HG02938 (cell line): ENCODE measurements at regions not wholly inside any gene's neighbourhood (a gene's known extent, or its start where the extent isn't known, plus 50 kb on each side); places are given as distances from the start of the nearest gene placed in this dataset.

ENCODE experiments used
- ATAC-seq: cut with Tn5 transposase; IDR thresholded peaks from one replicate; pipeline ENCODE4 v1.9.1; 2021; ENCODE audit warnings: mild to moderate bottlenecking, moderate library complexity; ENCODE audit not compliant: unreplicated experiment

DNA sequence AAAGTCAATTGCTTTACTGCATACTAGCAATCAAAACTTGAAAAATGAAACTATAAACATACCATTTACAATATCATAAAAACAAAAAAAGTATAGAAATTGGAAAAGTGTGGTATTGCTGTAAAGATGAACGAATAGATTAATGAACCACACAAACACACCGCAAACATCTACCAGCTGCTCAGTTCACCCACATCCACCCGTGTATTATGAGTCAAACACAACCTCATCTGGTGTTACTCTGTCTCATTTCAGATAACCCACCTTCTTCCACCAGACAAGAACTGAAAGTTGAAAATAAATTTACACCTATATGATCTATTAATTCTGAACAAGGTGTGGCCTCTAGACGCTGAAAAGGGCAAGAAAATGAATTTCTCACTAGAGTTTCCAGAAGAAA, 53.3 kb downstream of the BLID start:
- no peak for ATAC-seq

DNA sequence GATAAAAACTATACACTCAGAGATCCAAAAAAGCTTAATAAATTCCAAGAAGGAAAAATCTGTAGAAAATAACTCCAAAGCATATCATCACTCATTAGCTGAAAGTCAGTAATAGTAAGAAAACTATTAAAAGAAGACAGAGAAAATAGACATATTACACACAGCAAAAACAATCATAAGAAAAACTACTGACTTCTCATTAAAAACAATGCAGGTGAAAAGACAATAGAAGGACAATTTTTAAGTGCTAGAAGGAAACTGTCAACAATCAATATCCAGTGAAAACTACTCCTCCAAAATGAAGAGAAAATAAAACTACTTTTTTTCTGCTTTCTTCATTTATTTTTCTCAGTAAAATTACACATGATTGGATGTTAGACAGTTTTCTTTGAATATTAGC, 56.5 kb downstream of the BLID start:
- ATAC-seq, result no peak

DNA sequence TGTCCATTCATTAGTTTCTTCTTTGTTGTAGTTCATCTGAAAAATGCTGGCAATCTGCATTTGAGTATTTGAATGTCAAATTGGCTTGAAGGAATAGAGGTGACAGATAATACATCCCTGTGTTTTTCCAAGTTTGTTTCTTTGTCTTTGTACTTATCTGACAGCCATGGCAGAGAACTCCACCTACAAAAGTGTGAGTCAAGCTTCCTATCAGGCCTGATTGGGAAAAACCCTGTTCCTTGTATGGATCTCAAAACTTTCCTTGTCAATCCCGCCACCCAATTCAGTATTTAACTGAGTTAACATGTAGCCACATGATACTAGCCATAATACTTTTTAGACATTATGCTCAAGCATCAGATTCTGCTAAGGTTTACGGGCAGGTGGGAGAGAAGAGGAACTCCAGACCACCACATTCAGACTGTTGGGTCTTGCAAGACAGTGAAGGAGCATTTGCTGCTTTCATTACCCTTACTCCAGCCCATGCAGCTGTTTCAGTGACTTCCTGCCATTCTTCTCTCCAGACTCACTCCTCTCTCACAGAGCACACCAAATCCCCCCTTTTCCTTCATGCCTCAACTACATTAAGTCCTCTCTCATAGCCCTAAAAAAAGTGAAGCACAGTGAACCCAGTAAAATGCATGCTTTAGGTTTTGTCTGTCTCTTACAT, 65.9 kb downstream of the BLID start:
- ATAC-seq, result no peak

DNA sequence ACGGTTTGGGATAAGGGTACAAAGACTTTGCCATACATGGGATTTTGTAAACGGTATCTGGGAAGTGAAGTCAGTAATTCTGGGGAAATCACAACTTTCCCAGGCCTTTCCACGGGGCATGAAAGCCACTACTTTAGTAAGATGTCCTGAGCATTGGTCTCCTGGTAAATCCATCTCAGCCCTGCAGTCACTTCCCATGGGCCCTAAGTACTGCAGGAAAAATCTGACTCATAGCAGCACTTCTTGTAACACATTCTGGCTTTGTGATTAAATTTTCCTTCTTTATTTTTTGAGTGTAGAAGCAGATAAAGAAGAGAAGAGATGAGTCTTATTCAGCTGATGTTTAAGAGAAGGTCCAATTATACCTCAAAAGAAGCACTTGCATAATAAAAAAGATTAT, 67.6 kb downstream of the BLID start:
- ATAC-seq, result no peak

DNA sequence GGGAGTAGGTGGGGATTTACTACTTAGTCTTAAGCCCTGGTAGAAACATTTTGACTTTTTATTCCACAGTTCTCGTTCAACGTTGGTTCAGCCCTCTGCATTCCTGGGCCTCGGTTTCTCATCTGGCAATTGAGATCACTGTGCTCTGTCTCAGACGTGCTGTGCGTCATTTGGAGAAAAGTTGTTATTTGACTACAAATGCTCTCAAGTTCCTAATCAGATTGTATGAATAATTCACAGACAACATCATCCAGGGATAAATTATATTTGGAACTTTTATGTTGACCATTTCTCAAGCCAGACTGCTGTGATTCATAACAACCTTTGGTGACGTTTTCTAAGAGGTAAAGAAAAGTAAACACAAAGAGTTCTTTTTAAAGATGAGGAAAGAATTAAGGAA, 69.2 kb downstream of the BLID start:
- no peak for ATAC-seq

DNA sequence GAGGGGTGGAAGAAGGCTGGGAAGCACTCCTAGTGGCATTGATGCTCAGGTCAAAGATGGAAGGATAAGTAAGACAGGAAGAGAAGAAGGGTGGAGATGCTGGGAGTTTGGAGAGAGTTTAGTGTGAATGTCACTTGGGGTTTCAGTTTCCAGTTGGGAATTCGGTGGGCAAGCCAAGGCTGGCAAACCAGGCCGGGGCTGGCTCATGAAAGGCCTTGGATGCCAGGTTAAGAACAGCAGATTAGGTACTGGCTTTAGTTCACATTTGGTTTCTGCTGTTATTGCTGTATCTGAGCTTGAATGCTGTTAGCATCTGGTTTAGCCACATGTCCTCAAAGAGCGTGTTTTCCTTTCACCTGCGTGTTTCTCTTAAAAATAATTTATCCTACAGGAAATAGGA, 69.6 kb downstream of the BLID start:
- ATAC-seq, result no peak

DNA sequence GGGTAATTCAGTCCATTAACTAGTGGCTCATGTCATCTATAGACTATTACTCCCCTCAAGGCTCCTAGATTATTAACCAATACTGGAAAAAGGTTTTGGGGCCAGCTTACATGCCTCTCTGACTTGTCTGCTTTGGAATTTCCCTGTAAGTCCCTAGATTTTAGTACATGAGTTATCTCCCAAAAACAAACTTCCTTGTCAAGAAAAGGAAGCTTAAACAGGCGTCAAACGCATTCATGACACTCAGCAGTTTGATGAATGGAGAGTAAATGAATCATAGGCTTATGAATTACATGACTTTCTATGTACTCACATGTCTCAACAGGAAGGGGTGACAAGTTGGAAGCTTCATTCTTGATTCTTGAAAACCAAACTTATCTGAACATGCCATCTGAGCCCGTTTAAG, 70.8 kb downstream of the BLID start:
- no peak for ATAC-seq

DNA sequence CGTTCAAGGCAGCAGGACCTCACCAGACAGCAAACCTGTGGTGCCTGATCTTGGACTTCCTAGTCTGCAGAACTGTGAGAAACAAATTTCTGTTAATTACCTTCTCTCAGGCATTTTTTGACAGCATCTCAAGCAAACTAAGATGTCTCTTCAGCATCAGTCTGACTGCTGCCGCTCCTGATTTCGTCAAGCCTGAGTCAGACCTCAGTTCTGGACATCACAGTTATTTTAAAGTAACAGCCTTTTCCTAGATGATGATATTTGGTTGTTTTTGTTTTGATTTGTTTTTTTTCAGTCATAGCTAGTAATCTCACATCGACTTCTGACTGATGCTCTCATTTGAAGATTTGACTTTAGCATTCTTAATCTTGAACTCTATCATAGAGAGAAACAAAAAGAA, 71.9 kb downstream of the BLID start:
- ATAC-seq, result no peak

DNA sequence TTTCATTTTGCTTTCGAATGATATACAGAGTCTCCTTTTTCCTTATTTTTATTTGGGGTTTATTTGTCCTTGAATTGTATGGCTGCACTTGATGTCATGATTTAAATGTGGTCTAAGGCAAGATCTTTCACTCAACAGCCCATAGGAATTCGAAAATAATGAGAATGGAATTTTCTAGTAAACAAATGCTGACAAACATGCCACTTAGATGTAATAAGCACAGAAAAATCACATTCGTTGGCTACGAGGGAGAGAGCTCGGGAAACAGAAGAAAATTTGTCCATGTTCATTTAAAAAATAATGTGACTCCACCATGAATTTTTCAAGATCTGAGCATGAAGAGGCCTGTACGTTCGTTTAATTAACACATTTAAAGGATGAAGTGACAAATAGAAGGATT, 73.0 kb downstream of the BLID start:
- ATAC-seq, result no peak

DNA sequence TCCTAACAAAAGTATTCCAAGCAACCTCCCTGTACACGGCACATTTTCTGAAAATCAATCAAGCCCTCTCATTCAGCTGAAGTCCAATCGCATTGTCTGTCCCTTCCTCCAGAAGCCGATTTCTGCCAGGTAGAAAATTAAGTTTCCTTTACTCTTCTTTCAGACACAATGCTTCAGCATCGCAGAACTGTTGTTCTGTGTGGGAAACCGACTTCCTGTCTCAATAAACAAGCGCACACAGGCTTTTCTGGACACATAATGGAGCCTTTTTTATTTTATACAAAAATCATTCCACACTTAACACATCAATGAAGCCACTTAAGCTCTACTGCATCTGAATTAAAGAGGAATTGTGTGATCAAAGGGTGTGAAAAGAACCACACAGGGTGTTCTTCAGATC, 75.6 kb downstream of the BLID start:
- no peak for ATAC-seq

DNA sequence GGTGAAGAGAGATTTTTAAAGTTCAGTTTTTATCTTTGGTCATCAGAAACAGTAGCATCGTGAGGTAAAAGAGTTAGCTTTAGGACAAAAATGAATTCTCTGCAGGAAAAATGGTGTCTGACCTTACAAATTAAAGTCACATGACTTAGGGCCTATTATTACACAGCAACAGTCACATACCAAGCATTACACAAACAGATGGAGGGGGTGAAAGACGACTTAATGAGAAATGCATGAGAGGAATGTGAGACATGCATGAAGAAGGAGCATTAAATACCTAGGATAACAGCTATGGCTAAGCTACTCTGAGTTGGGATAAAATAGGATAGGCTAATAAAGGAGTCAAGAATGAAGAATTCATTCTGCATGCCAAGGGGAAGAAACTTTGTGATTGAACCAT, 77.5 kb downstream of the BLID start:
- no peak for ATAC-seq

DNA sequence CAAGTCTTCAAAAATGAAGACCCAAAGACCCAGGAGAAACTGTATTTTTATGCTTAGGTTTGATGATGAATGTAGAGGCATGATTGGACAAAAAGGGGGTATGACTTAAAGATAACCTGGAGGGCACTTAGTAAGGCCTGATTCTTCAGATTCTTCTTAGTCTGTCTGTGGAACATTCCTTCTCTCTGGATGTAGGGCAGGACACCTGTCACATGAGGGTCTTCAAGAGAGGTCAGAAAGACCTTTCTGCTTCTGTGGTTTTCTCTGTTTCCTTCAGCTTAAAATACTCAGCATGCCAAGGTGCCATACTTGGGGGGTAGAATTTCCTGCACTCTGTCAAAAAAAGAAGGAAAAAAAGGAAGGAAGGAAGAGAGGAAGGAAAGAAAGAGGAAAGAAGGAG, 78.1 kb downstream of the BLID start:
- ATAC-seq, result no peak

DNA sequence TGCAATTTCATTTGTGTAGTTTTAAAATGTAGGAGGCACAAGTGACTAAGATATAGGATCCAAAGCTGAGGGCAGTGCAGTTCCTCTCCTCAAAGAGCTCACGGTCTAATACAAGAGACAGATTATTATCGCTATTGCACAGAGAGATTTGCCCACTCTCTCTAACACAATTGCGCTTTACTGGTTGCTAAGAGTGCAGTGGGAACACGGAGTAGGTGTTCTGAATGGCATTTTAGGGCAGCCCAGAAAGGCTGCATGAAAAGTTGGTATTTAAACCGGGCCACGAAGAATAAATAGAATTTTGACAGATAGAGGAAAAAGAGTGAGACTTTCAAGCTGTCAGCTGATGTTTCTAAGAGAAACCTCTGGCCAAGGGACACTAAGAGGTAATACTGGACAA, 79.5 kb downstream of the BLID start:
- ATAC-seq, result no peak

DNA sequence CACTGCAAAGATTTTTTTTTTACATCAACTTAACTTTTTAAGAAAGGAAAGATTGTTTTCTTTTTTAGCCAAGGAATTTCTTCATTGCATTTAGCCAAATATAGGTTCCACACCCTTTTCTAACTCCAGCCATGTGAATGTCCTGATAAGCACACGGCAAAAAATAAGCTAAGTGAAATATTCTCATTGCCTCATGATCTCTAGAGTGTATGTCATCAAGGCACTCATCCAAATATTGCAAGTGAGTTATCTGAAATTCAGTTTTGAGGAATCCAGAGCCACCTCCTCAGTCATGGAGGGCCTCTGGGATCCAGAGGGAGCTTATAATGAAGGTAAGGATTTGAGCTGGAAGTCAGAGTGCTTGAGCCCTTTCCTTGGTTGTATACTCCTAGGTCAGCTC, 80.0 kb downstream of the BLID start:
- no peak for ATAC-seq

DNA sequence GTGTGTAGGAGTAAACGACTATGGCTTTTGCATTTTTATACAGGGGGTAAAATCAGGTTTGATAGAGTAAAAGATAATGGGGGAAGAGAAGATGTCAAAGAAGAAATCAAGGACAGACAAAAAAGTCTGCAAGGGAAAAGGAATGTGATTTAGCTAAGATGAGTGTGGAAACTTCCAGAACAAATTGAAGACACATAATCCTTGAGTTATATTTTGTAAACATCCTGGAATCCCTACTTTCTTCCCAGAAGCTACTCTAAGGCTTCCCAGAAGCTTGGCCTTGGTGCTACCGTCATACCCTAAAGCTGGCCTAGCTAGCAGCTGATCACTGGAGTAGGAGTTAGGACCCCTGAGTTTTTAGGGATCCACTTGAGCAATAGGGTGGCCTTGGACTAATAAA, 82.4 kb downstream of the BLID start:
- ATAC-seq, result no peak

DNA sequence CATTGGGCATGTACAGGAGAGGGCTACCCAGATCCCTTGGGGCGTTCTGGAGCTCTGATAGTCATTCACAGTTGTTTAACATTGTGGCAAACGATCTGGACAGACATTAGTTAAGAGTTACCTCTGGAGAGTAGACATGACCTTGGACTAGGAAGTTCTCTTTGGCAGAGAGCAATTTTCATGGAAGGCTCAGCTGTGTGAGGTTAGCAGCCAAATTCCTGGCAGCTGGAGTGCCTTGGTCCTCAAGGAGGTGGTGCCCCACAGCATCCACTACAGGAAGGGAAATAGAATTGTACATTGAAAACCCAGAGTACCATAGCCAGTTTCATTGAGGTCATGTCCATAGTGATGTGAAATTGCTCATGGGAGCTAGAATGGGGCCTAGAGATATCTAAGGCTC, 82.8 kb downstream of the BLID start:
- no peak for ATAC-seq

DNA sequence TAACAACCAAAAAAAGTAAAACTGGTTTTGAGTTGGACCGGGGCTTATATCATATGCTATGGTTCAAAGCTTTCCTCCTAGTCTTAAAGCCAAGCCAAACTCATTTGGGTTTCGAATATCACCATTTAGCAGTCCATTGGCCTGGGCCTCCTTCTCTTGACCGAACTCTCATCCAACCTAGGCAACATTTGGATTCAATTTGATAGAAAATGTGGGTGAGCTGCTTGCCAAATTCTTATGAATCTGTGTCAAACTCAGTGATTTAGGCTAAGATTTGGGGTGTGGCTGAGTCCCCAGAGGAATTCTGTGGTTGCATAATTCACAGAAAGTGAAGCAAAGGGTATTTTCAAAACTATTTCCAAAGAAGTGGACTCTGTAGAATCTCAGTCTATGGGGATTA, 83.7 kb downstream of the BLID start:
- ATAC-seq, result no peak

DNA sequence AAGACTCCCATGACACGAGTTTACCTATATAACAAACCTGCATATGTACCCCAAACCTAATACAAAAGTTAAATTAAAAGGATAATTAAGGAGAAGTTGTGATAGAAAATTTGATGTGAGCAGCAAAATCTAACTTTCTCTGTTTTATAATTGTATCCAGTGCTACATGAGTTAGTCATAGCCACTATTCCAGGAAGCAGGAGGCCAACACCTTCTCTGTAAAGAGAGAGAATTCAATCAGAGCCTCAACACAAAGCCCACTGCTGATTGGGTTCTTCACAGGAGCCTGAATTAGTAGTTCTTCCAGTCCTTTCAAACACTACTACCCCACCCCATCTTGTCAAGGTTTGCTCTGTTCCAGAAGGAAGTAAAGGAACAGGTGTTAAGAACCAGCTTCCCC, 84.2 kb downstream of the BLID start:
- ATAC-seq, result no peak

DNA sequence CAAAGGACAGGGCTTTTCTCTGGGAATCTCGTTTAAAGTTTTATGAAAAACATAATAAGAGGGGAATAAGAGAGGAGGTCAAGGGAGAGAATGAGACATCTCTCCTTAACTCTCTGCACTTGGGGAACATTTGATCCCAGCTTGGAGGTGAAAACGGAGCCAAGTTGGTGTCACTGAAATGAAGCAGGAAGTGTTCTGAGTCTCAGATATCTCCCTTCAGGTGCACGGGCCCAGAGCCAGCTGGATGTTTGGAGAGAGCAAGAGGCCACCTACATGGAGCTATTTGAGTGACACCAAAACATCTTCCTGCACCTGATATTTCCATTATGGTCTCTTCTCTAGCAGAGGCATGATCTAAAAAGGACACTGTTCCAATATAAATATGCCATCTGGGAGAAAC, 85.7 kb downstream of the BLID start:
- ATAC-seq, result no peak

DNA sequence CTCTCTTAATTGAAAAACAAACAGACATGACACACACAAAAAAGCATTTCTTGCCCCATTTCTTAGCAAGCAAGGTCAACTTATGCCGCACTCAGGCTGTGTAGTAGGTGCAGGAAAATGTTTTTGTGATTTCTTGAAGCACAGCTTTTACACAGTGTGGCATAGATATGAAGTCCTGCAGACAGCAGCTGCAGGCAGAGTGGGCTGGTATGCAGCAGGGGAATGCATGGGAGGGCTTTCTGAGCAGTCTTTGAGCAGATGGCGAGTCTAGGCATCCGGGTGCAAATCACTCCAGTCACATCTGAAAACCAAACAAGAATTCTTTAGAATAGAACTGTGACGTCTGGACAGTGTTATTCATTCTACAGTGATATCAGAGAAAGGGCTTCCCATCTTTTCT, 87.5 kb downstream of the BLID start:
- no peak for ATAC-seq

DNA sequence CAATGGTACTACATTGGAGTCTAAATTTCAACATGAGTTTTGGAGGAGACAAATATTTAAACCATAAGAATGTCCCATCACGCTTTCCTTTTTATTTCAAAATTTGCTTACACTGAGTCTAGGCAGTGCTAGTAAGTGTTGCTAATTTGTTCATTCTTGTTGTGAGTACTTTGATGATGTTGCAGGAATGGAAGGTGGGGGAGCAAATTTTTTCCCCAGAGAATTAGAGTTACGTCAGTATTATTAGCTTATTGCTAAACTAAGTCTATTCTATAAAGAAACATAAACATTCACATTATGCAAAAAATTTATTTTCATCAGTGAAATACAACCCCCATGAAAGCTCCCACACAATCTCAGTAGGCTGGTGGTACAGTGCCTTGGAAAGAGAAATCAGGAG, 88.0 kb downstream of the BLID start:
- no peak for ATAC-seq

DNA sequence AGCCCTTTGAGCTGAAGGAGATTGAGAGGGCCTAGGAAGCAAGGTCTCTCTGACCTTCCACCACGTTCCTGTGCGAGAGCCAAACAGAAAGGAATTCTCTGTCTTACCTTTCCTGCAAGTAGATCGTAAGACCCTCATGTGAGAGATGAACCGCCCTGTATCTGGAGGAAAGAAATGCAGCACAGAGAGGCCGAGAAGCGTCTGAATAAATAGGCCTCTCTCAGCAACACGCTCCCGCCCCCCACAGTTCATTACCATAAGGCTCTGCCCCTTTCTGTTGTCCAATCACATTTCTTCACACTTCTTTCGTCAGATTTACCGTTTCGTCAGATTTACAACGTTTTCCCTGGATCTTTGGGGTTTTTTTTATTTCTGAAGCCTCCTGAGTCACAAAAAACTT, 90.3 kb downstream of the BLID start:
- ATAC-seq, result no peak

DNA sequence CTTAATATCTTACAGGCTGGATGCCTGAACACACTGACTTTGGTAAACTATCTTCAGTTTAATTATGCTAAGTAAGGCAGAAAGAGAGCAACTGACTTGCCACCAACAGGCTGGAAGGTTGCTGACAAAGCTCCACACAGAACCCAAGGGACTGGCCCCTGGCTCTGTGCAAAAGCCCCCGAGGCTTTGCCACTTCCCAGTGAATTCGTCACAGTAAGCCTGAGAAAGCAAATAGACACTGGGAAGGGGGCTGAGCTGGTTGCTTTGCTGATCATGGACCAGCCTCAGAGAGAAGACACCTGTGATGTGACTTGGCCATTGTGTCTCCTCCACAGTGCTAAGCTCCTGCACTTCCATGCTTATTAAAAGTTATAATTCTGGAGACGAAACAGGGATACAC, 91.7 kb downstream of the BLID start:
- ATAC-seq, result no peak
